GM23338 (cell line): ENCODE measurements at regions not wholly inside any gene's neighbourhood (a gene's known extent, or its start where the extent isn't known, plus 50 kb on each side); places are given as distances from the start of the nearest gene placed in this dataset.

Experiments used
- ATAC-seq: fragments of 200-7000 bp; cut with Tn5 transposase; 3 replicates; pipeline ENCODE4 v1.9.1; 2020
- DNase-seq: peaks from one replicate; pipeline ENCODE4 v3.0.0-alpha.2; 2015; ENCODE audit warnings: low spot score
- H2AFZ ChIP-seq: fragments of 200-600 bp; sonication (generic); 2 replicates; pipeline ENCODE4 v1.8.0; 2016; ENCODE audit warnings: antibody characterized with exemption, mild to moderate bottlenecking, moderate library complexity
- H3F3A ChIP-seq: fragments of 200-600 bp; sonication (generic); replicated peaks from 2 replicates; pipeline ENCODE4 v1.8.0; 2017; ENCODE audit warnings: antibody characterized with exemption, mixed run types, low read depth
- H3K27ac ChIP-seq: fragments of 200-600 bp; sonication (generic); 2 replicates; pipeline ENCODE4 v1.6.1; 2016; ENCODE audit warnings: low read depth
- H3K27me3 ChIP-seq: fragments of 200-600 bp; sonication (generic); 2 replicates; pipeline ENCODE4 v1.8.0; 2016; ENCODE audit warnings: mild to moderate bottlenecking, mixed run types, moderate library complexity; ENCODE audit not compliant: insufficient read depth
- H3K36me3 ChIP-seq: fragments of 200-600 bp; sonication (generic); 2 replicates; pipeline ENCODE4 v1.8.0; 2016; ENCODE audit warnings: mild to moderate bottlenecking; ENCODE audit not compliant: insufficient read depth
- H3K4me1 ChIP-seq: fragments of 200-600 bp; sonication (generic); 2 replicates; pipeline ENCODE4 v1.8.0; 2016; ENCODE audit warnings: mild to moderate bottlenecking, moderate library complexity; ENCODE audit not compliant: insufficient read depth
- H3K4me2 ChIP-seq: fragments of 200-600 bp; sonication (generic); 2 replicates; pipeline ENCODE4 v1.7.1; 2017; ENCODE audit warnings: mixed run types
- H3K4me3 ChIP-seq: fragments of 200-600 bp; sonication (generic); 2 replicates; pipeline ENCODE4 v1.6.1; 2016; ENCODE audit warnings: mixed run types
- H3K79me2 ChIP-seq: fragments of 200-600 bp; sonication (generic); replicated peaks from 2 replicates; pipeline ENCODE4 v1.8.0; 2017; ENCODE audit warnings: mild to moderate bottlenecking; ENCODE audit not compliant: insufficient read depth
- H3K9me2 ChIP-seq: fragments of 200-600 bp; sonication (generic); 2 replicates; pipeline ENCODE4 v1.8.0; 2017; ENCODE audit not compliant: insufficient read depth
- H4K20me1 ChIP-seq: fragments of 200-600 bp; sonication (generic); replicated peaks from 2 replicates; pipeline ENCODE4 v1.8.0; 2017; ENCODE audit warnings: mild to moderate bottlenecking; ENCODE audit not compliant: insufficient read depth
- H3K27ac Mint-ChIP-seq: 2 replicates; pipeline ENCODE4 v1.8.0; 2020; ENCODE audit warnings: inconsistent platforms, mild to moderate bottlenecking, moderate library complexity, mixed read lengths
- H3K27me3 Mint-ChIP-seq: 3 replicates; pipeline ENCODE4 v1.8.0; 2022; ENCODE audit warnings: low read depth, mild to moderate bottlenecking, moderate library complexity, mixed read lengths, inconsistent platforms; ENCODE audit not compliant: insufficient read depth, poor library complexity
- H3K36me3 Mint-ChIP-seq: 3 replicates; pipeline ENCODE4 v1.8.0; 2021; ENCODE audit warnings: low read depth, mild to moderate bottlenecking, inconsistent platforms, moderate library complexity, mixed read lengths
- H3K4me1 Mint-ChIP-seq: 3 replicates; pipeline ENCODE4 v1.8.0; 2020; ENCODE audit warnings: mild to moderate bottlenecking, inconsistent platforms, mixed read lengths
- H3K4me3 Mint-ChIP-seq: 3 replicates; pipeline ENCODE4 v1.8.0; 2021; ENCODE audit warnings: moderate library complexity, mild to moderate bottlenecking, inconsistent platforms, mixed read lengths
- H3K9me3 Mint-ChIP-seq: 3 replicates; pipeline ENCODE4 v1.8.0; 2020; ENCODE audit warnings: moderate library complexity, mild to moderate bottlenecking, inconsistent platforms, mixed read lengths
- CREB1 ChIP-seq: fragments of 250-450 bp; sonication (Bioruptor Pico); IDR thresholded peaks from 2 replicates; pipeline ENCODE4 v1.5.0; 2020; ENCODE audit warnings: low read depth, mild to moderate bottlenecking, moderate library complexity
- ETS1 ChIP-seq: IDR thresholded peaks from 2 replicates; pipeline ENCODE4 v1.6.1; 2016; ENCODE audit warnings: antibody characterized with exemption
- EZH2phosphoT487 ChIP-seq: fragments of 200-600 bp; sonication (generic); IDR thresholded peaks from one replicate; pipeline ENCODE4 v1.8.1; 2018; ENCODE audit warnings: antibody characterized with exemption; ENCODE audit not compliant: unreplicated experiment
- JUNB ChIP-seq: IDR thresholded peaks from one replicate; pipeline ENCODE4 v1.6.1; 2016; ENCODE audit warnings: antibody characterized with exemption; ENCODE audit not compliant: unreplicated experiment
- POLR2AphosphoS5 ChIP-seq: IDR thresholded peaks from 2 replicates; pipeline ENCODE4 v1.6.1; 2016; ENCODE audit warnings: antibody characterized with exemption, low read depth
- ZNF114 ChIP-seq: fragments of 250-450 bp; sonication (Bioruptor Pico); IDR thresholded peaks from 2 replicates; pipeline ENCODE4 v1.5.0; 2020; ENCODE audit warnings: mild to moderate bottlenecking, moderate library complexity
- ZNF462 ChIP-seq: fragments of 250-450 bp; sonication (Bioruptor Pico); IDR thresholded peaks from 2 replicates; pipeline ENCODE4 v1.5.0; 2020; ENCODE audit warnings: mild to moderate bottlenecking, moderate library complexity

- H3K36me3 ChIP-seq = no peaks in the 10 kb centered on the region
- Mint-ChIP-seq H3K27ac (no peak overlapping the region), H3K36me3 (no peaks in the 10 kb centered on the region), H3K9me3 (no peaks in the 10 kb centered on the region), H3K27me3 (peaks cover 3% of the 10 kb centered on the region), H3K4me3 (no peak overlapping the region), H3K4me1 (peaks cover 19% of the 10 kb centered on the region; the same call in 2 of the 3 replicates)
- ATAC-seq = no peak
- H4K20me1 ChIP-seq = no peaks in the 10 kb centered on the region
- H3K79me2 ChIP-seq = no peaks in the 10 kb centered on the region
- no peaks in the 10 kb centered on the region for H3K9me2 ChIP-seq
- no peak for DNase-seq
- H3K27ac ChIP-seq = no peak overlapping the region
- TF ChIP-seq EZH2phosphoT487 (no peak), ETS1 (no peak)
- H3K4me3 ChIP-seq = no peak overlapping the region
- peaks cover 20% of the 10 kb centered on the region for H3K4me1 ChIP-seq
- no peak overlapping the region for H3K4me2 ChIP-seq
- H3K27me3 ChIP-seq = peaks cover 32% of the 10 kb centered on the region
- no peak overlapping the region for H2AFZ ChIP-seq
- no peaks in the 10 kb centered on the region for H3F3A ChIP-seq
These were observed 55.8 kb upstream of the CLEC14A start for GRCh38 chr14:38311655-38312054.

GRCh38 chr14:38310420-38310995 lies 54.6 kb upstream of the CLEC14A start:
- Histone ChIP-seq H3K4me1 (peaks cover 20% of the 10 kb centered on the region), H3K4me2 (0 out of 2 replicates have a peak overlapping the region, but pooled peaks have one; percentile 10), H3K36me3 (no peaks in the 10 kb centered on the region), H3K4me3 (no peak overlapping the region), H4K20me1 (no peaks in the 10 kb centered on the region), H3K79me2 (no peaks in the 10 kb centered on the region), H3K9me2 (no peaks in the 10 kb centered on the region), H3F3A (no peaks in the 10 kb centered on the region), H3K27ac (no peak overlapping the region), H2AFZ (no peak overlapping the region), H3K27me3 (peaks cover 32% of the 10 kb centered on the region)
- peaks cover 19% of the 10 kb centered on the region; the same call in 2 of the 3 replicates for H3K4me1 Mint-ChIP-seq
- no peak overlapping the region for H3K4me3 Mint-ChIP-seq
- no peak for TF ChIP-seq ZNF114 (CRISPR knock-in tag)
- TF ChIP-seq ZNF462 = no peak
- no peak for TF ChIP-seq JUNB
- TF ChIP-seq POLR2AphosphoS5 = no peak
- no peak for TF ChIP-seq CREB1
- H3K36me3 Mint-ChIP-seq = no peaks in the 10 kb centered on the region
- no peaks in the 10 kb centered on the region for H3K9me3 Mint-ChIP-seq
- no peak overlapping the region for H3K27ac Mint-ChIP-seq
- peaks cover 3% of the 10 kb centered on the region for H3K27me3 Mint-ChIP-seq
- DNase-seq (no peak), ATAC-seq (no peak)
